ENCODE measurements at regions not wholly inside any gene's neighbourhood (a gene's known extent, or its start where the extent isn't known, plus 50 kb on each side); places are given as distances from the start of the nearest gene placed in this dataset.
"Not testable (repeated sequence)": the region's sequence is repeated elsewhere in the genome, so short reads cannot be mapped to it uniquely, and the experiment has no call there.

DNA sequence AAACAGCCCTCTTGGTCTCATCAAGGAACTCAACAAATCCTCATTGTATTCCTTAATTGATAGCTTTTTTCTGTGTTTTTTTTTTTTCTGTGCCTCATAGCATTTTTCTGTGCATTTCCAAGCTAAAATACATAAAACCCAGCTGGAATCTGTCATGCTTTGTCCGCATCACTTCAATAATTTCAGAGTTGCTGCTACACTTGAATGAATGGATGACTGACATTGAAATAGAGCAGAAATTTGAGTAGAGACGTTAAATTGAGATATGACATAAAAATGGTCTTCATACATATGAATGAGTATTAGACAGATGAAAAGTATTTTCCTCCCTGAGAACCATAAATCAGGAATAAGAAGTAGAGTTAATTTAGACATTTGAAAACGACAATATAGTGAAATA is 593.2 kb downstream of the TMA16 start:
- H3K27me3 ChIP-seq (replicated peaks; ENCODE audit: insufficient read depth) = no peaks in the 10 kb centered on the region
- no peaks in the 10 kb centered on the region for H3K4me1 ChIP-seq (ENCODE audit: control insufficient read depth in 1 of 2, low read depth in 2 of 2)
- H3K9me3 ChIP-seq = no peaks in the 10 kb centered on the region
- no peak for TF ChIP-seq CTCF (IDR thresholded peaks at IDR 0.05)
- no peak for ATAC-seq (ENCODE audit: insufficient number of reproducible peaks, low FRiP score, low read depth)
- no peak for DNase-seq (ENCODE audit: low spot score)
- no peak overlapping the region for H3K4me3 ChIP-seq
- no peaks in the 10 kb centered on the region for H3K36me3 ChIP-seq
- H3K27ac ChIP-seq = no peak overlapping the region

- Histone ChIP-seq H3K4me1 (ENCODE audit: control insufficient read depth in 1 of 2, low read depth in 2 of 2) (no peaks in the 10 kb centered on the region), H3K27ac (no peak overlapping the region), H3K9me3 (no peaks in the 10 kb centered on the region), H3K4me3 (no peak overlapping the region), H3K36me3 (no peaks in the 10 kb centered on the region), H3K27me3 (replicated peaks; ENCODE audit: insufficient read depth) (no peaks in the 10 kb centered on the region)
- ATAC-seq (ENCODE audit: insufficient number of reproducible peaks, low FRiP score, low read depth) = no peak
- DNase-seq (ENCODE audit: low spot score) = no peak
- TF ChIP-seq CTCF (IDR thresholded peaks at IDR 0.05) = no peak
These were observed 601.0 kb downstream of the TMA16 start for GRCh38 chr4:164095313-164096110.

DNA sequence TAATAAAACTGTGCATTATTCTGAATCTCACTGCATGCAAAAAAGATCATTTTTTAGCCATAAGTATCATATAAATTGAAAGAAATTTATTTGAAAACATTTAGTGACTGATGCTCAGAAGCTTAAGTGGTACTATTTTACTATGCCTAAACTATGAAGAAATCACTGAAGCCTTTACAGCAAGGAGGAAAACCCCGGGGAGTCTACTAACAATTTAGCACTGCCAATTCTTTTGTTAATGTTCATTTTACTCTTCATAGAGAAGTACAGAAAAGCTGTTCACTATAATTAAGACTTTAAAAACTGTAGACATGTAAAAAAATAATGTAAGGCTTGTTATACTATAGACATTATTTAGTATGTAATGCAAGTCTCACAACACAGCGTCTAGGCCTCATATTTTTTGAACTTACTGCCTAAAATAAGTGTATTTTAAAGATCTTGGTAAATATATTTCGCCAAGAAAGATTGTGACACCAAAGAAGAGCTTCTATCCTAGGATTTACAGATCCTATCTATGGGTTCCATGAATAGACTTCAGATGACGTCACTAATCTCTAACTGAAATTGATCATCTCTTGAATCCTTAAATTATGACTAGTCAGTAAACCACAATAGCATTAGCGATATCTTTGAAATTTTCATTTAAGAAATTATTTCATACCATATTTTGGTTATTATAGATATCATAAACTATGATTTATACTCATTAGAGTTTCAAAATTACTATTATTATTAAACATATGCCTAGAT is 602.5 kb downstream of the TMA16 start:
- no peak for TF ChIP-seq CTCF (IDR thresholded peaks at IDR 0.05)
- Histone ChIP-seq H3K9me3 (no peaks in the 10 kb centered on the region), H3K4me1 (ENCODE audit: control insufficient read depth in 1 of 2, low read depth in 2 of 2) (no peaks in the 10 kb centered on the region), H3K36me3 (no peaks in the 10 kb centered on the region), H3K4me3 (no peak overlapping the region), H3K27me3 (replicated peaks; ENCODE audit: insufficient read depth) (no peaks in the 10 kb centered on the region), H3K27ac (no peak overlapping the region)
- DNase-seq (ENCODE audit: low spot score) = no peak
- ATAC-seq (ENCODE audit: insufficient number of reproducible peaks, low FRiP score, low read depth) = no peak

DNA sequence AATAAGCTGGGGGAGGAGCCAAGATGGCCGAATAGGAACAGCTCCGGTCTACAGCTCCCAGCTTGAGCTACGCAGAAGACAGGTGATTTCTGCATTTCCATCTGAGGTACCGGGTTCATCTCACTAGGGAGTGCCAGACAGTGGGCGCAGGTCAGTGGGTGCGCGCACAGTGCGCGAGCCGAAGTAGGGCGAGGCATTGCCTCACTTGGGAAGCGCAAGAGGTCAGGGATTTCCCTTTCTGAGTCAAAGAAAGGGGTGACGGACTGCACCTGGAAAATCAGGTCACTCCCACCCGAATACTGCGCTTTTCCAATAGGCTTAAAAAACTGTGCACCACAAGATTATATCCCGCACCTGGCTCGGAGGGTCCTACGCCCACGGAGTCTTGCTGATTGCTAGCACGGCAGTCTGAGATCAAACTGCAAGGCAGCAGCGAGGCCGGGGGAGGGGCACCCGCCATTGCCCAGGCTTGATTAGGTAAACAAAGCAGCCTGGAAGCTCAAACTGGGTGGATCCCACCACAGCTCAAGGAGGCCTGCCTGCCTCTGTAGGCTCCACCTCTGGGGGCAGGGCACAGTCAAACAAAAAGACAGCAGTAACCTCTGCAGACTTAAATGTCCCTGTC is 606.4 kb downstream of the TMA16 start:
- DNase-seq (ENCODE audit: low spot score) = not testable (repeated sequence)

DNA sequence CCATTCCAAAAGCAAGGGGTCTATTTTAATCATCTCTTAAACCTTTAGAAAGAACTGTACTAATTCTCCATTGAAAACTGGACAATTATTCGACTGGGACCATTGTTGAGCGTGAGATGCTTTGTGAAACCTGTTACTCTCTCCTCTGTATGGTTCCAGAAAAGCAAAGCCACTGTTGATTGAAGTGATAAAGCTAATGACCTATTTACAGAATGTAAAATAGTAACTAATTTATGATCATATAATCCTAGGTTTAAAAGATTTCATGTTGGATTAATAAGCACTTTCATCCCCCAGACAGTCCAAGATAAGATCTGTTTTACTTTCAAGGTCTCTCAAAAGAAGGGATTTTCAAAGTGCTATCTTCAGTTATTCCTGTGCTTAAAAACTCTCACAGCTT is 614.5 kb downstream of the TMA16 start:
- no peaks in the 10 kb centered on the region for H3K4me1 ChIP-seq (ENCODE audit: control insufficient read depth in 1 of 2, low read depth in 2 of 2)
- no peak for DNase-seq (ENCODE audit: low spot score)
- H3K27me3 ChIP-seq (replicated peaks; ENCODE audit: insufficient read depth) = no peaks in the 10 kb centered on the region

More for the DNA sequence above, 606.4 kb downstream of the TMA16 start:
- not testable (repeated sequence) for H3K27me3 ChIP-seq (replicated peaks; ENCODE audit: insufficient read depth); ATAC-seq (ENCODE audit: insufficient number of reproducible peaks, low FRiP score, low read depth); H3K27ac ChIP-seq; H3K4me3 ChIP-seq; H3K36me3 ChIP-seq; H3K4me1 ChIP-seq (ENCODE audit: control insufficient read depth in 1 of 2, low read depth in 2 of 2); H3K9me3 ChIP-seq

More for the DNA sequence above, 614.5 kb downstream of the TMA16 start:
- Histone ChIP-seq H3K27ac (no peak overlapping the region), H3K9me3 (no peaks in the 10 kb centered on the region), H3K4me3 (no peak overlapping the region), H3K36me3 (no peaks in the 10 kb centered on the region)
- no peak for TF ChIP-seq CTCF (IDR thresholded peaks at IDR 0.05)
- no peak for ATAC-seq (ENCODE audit: insufficient number of reproducible peaks, low FRiP score, low read depth)
